SK-N-SH treated with all-trans-retinoic acid at 6 μM for 48 hours (cell line): ENCODE measurements at regions not wholly inside any gene's neighbourhood (a gene's known extent, or its start where the extent isn't known, plus 50 kb on each side); places are given as distances from the start of the nearest gene placed in this dataset.

Experiments
- ATAC-seq: fragments of 200-7000 bp; cut with Tn5 transposase; 3 replicates; pipeline ENCODE4 v1.9.1; 2020; ENCODE audit warnings: mild to moderate bottlenecking, moderate library complexity
- ARNTL ChIP-seq: fragments of 450-650 bp; formaldehyde crosslinking; IDR thresholded peaks from 2 replicates; pipeline ENCODE4 v1.5.0; 2020; ENCODE audit warnings: low read depth, mild to moderate bottlenecking, moderate library complexity, borderline replicate concordance
- CSDC2 ChIP-seq: fragments of 250-450 bp; sonication (Bioruptor Pico); IDR thresholded peaks from 2 replicates; pipeline ENCODE4 v1.5.0; 2020; ENCODE audit warnings: mild to moderate bottlenecking, moderate library complexity
- CSRNP3 ChIP-seq: fragments of 250-450 bp; sonication (Bioruptor Pico); IDR thresholded peaks from 2 replicates; pipeline ENCODE4 v1.5.1; 2021; ENCODE audit warnings: mild to moderate bottlenecking, moderate library complexity
- ESRRG ChIP-seq: fragments of 250-450 bp; sonication (Bioruptor Pico); IDR thresholded peaks from 2 replicates; pipeline ENCODE4 v1.6.1; 2021; ENCODE audit warnings: mild to moderate bottlenecking
- GLIS3 ChIP-seq: fragments of 250-450 bp; sonication (Bioruptor Pico); IDR thresholded peaks from 2 replicates; pipeline ENCODE4 v1.5.0; 2020; ENCODE audit warnings: mild to moderate bottlenecking, moderate library complexity
- ISL1 ChIP-seq: fragments of 250-450 bp; sonication (Bioruptor Pico); IDR thresholded peaks from 2 replicates; pipeline ENCODE4 v2.1.2; 2022; ENCODE audit warnings: mild to moderate bottlenecking, moderate library complexity
- OSR1 ChIP-seq: fragments of 250-450 bp; sonication (Bioruptor Pico); IDR thresholded peaks from 2 replicates; pipeline ENCODE4 v1.8.0; 2022; ENCODE audit warnings: moderate library complexity, mild to moderate bottlenecking, inconsistent platforms
- POU6F1 ChIP-seq: fragments of 250-450 bp; sonication (Bioruptor Pico); IDR thresholded peaks from 2 replicates; pipeline ENCODE4 v1.8.0; 2021; ENCODE audit warnings: low read depth, mild to moderate bottlenecking, moderate library complexity, borderline replicate concordance
- PPARA ChIP-seq: fragments of 250-450 bp; sonication (Bioruptor Pico); IDR thresholded peaks from 2 replicates; pipeline ENCODE4 v1.5.0; 2020; ENCODE audit warnings: mild to moderate bottlenecking, borderline replicate concordance
- RARB ChIP-seq: fragments of 250-450 bp; sonication (Bioruptor Pico); IDR thresholded peaks from 2 replicates; pipeline ENCODE4 v1.8.0; 2021; ENCODE audit warnings: mild to moderate bottlenecking, moderate library complexity
- TOX ChIP-seq: fragments of 250-450 bp; sonication (Bioruptor Pico); IDR thresholded peaks from 2 replicates; pipeline ENCODE4 v1.8.0; 2021; ENCODE audit warnings: mild to moderate bottlenecking, moderate library complexity, borderline replicate concordance
- TSHZ2 ChIP-seq: fragments of 250-450 bp; sonication (Bioruptor Pico); IDR thresholded peaks from 2 replicates; pipeline ENCODE4 v1.5.0; 2020; ENCODE audit warnings: mild to moderate bottlenecking, moderate library complexity
- ZC3H10 ChIP-seq: fragments of 250-450 bp; sonication (Bioruptor Pico); IDR thresholded peaks from 2 replicates; pipeline ENCODE4 v1.5.1; 2021; ENCODE audit warnings: mild to moderate bottlenecking, moderate library complexity
- ZFP3 ChIP-seq: fragments of 250-450 bp; sonication (Bioruptor Pico); IDR thresholded peaks from 2 replicates; pipeline ENCODE4 v1.5.0; 2020; ENCODE audit warnings: mild to moderate bottlenecking, moderate library complexity
- ZFP30 ChIP-seq: fragments of 450-650 bp; formaldehyde crosslinking; IDR thresholded peaks from 2 replicates; pipeline ENCODE4 v1.5.0; 2022; ENCODE audit warnings: mild to moderate bottlenecking, moderate library complexity
- ZNF565 ChIP-seq: fragments of 450-650 bp; formaldehyde crosslinking; conservative IDR thresholded peaks from 2 replicates; pipeline ENCODE4 v1.5.0; 2020; ENCODE audit warnings: low read depth, mild to moderate bottlenecking, moderate library complexity
- ZNF70 ChIP-seq: fragments of 450-650 bp; formaldehyde crosslinking; IDR thresholded peaks from 2 replicates; pipeline ENCODE4 v1.5.0; 2020; ENCODE audit warnings: mild to moderate bottlenecking, moderate library complexity
- ZNF8 ChIP-seq: fragments of 450-650 bp; formaldehyde crosslinking; IDR thresholded peaks from 2 replicates; pipeline ENCODE4 v1.5.0; 2020; ENCODE audit warnings: mild to moderate bottlenecking, moderate library complexity

GRCh38 chr6:19690325-19691075 is 146.7 kb upstream of the ID4 start:
- TF ChIP-seq TSHZ2 (CRISPR knock-in tag) (no peak), ZFP3 (CRISPR knock-in tag) (no peak), PPARA (no peak), OSR1 (CRISPR knock-in tag) (no peak), ZNF8 (CRISPR knock-in tag) (no peak), ZNF565 (CRISPR knock-in tag) (no peak), CSDC2 (CRISPR knock-in tag) (no peak), ZNF70 (CRISPR knock-in tag) (no peak), ESRRG (CRISPR knock-in tag) (no peak), POU6F1 (no peak), ARNTL (CRISPR knock-in tag) (no peak), ZFP30 (CRISPR knock-in tag) (no peak), RARB (CRISPR knock-in tag) (no peak), GLIS3 (CRISPR knock-in tag) (no peak), CSRNP3 (CRISPR knock-in tag) (no peak), TOX (no peak), ISL1 (CRISPR knock-in tag) (no peak), ZC3H10 (CRISPR knock-in tag) (no peak)
- no peak for ATAC-seq

GRCh38 chr6:19691465-19692167 is 145.6 kb upstream of the ID4 start:
- peak; percentile 90 for ATAC-seq
- TF ChIP-seq CSRNP3 (CRISPR knock-in tag) (no peak), TOX (no peak), ESRRG (CRISPR knock-in tag) (no peak), TSHZ2 (CRISPR knock-in tag) (no peak)
